ENCODE measurements at regions not wholly inside any gene's neighbourhood (a gene's known extent, or its start where the extent isn't known, plus 50 kb on each side); places are given as distances from the start of the nearest gene placed in this dataset.

DNA sequence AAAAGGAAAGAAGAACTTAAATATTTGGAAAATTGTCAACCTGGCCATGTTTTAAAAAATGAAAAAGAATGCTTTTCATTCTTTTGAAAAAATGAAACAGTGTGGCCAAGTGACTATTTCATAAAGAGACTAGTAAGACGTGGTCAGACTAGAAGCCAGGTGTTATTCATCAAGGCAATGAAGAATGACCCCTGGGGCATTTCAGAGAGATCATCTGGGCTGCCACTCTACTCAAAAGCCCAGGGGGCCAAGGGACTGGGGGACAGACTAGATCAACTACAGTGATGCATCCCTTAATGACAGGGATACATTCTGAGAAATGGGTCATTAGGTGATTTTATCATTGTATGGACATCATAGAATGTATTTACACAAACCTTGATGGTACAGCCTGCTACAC, 199.4 kb downstream of the STK31 start:
- Mint-ChIP-seq H3K27ac (no peak overlapping the region), H3K27me3 (ENCODE audit: insufficient read depth) (no peaks in the 10 kb centered on the region), H3K9me3 (peaks cover 39% of the 10 kb centered on the region), H3K4me1 (ENCODE audit: low read depth) (no peaks in the 10 kb centered on the region), H3K36me3 (ENCODE audit: low read depth) (no peaks in the 10 kb centered on the region), H3K4me3 (no peak overlapping the region)
- TF ChIP-seq, protein P1, sequence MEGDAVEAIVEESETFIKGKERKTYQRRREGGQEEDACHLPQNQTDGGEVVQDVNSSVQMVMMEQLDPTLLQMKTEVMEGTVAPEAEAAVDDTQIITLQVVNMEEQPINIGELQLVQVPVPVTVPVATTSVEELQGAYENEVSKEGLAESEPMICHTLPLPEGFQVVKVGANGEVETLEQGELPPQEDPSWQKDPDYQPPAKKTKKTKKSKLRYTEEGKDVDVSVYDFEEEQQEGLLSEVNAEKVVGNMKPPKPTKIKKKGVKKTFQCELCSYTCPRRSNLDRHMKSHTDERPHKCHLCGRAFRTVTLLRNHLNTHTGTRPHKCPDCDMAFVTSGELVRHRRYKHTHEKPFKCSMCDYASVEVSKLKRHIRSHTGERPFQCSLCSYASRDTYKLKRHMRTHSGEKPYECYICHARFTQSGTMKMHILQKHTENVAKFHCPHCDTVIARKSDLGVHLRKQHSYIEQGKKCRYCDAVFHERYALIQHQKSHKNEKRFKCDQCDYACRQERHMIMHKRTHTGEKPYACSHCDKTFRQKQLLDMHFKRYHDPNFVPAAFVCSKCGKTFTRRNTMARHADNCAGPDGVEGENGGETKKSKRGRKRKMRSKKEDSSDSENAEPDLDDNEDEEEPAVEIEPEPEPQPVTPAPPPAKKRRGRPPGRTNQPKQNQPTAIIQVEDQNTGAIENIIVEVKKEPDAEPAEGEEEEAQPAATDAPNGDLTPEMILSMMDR (IDR thresholded peaks at IDR 0.05): no peak
- no peak for DNase-seq

DNA sequence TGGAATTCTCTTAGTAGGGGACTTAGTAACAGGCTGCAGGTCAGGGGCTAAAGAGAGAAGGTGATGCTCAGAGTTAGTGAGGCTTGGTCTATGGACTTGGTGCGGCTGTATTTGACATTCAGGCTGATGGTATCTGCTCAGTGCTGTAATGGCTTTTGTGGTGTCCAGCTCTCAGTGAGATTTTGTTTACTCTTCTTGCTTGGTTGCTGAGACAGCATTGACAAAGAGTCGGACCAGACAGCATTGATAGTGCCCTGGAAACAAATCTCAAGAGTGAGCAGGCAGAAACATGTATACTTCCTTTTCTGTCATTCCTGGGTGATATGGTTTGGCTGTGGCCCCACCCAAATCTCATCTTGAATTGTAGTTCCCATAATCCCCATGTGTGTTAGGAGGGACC, 202.0 kb downstream of the STK31 start:
- no peak for DNase-seq
- Mint-ChIP-seq H3K27ac (no peak overlapping the region), H3K36me3 (ENCODE audit: low read depth) (no peaks in the 10 kb centered on the region), H3K4me1 (ENCODE audit: low read depth) (no peaks in the 10 kb centered on the region), H3K4me3 (no peak overlapping the region), H3K9me3 (peaks cover 47% of the 10 kb centered on the region), H3K27me3 (ENCODE audit: insufficient read depth) (no peaks in the 10 kb centered on the region)
- TF ChIP-seq, protein P1 (IDR thresholded peaks at IDR 0.05): no peak

DNA sequence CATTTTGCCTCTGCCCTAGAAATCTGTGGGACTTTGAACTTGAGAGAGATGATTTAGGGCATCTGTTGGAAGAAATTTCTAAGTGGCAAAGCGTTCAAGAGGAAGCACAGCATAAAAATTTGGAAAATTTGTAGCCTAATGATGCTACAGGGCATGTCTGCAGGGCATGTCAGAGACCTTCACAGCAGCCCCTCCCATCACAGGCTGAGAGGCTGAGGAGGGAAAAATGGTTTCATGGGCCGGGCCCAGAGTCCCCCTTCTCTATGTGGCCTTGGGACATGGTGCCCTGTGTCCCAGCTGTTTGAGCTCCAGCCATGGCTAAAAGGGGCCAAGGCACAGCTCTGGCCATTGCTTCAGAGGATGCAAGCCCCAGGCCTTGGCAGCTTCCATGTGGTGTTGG, 203.0 kb downstream of the STK31 start:
- H3K27me3 Mint-ChIP-seq (ENCODE audit: insufficient read depth): no peaks in the 10 kb centered on the region
- DNase-seq: no peak
- H3K4me3 Mint-ChIP-seq: no peak overlapping the region
- H3K36me3 Mint-ChIP-seq (ENCODE audit: low read depth): no peaks in the 10 kb centered on the region
- H3K9me3 Mint-ChIP-seq: peaks cover 47% of the 10 kb centered on the region
- TF ChIP-seq, protein P1 (IDR thresholded peaks at IDR 0.05): no peak
- H3K4me1 Mint-ChIP-seq (ENCODE audit: low read depth): no peaks in the 10 kb centered on the region
- H3K27ac Mint-ChIP-seq: no peak overlapping the region

DNA sequence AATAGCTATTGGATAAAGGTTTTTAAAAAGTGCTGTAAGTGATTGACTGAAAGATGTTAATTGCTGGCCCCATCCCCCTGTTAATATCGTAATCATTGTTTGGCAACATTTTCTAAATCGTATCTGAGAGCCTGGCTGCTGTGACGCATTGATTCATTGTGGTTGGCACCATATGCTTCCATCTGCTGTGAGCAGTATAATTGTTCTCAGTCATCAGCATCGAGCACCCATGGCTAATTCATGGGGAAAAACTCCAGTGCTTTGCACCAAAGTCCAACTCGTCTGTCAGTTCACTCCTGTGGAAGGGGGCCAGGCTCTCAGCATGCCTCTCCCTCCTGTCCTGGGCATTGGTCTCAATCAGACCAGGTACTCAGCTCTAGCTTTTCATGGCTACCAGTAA, 205.2 kb downstream of the STK31 start:
- no peaks in the 10 kb centered on the region for H3K4me1 Mint-ChIP-seq (ENCODE audit: low read depth)
- peaks cover 34% of the 10 kb centered on the region for H3K9me3 Mint-ChIP-seq
- TF ChIP-seq, protein P1 (IDR thresholded peaks at IDR 0.05): no peak
- no peaks in the 10 kb centered on the region for H3K27me3 Mint-ChIP-seq (ENCODE audit: insufficient read depth)
- no peak overlapping the region for H3K4me3 Mint-ChIP-seq
- no peak overlapping the region for H3K27ac Mint-ChIP-seq
- no peaks in the 10 kb centered on the region for H3K36me3 Mint-ChIP-seq (ENCODE audit: low read depth)
- no peak for DNase-seq

DNA sequence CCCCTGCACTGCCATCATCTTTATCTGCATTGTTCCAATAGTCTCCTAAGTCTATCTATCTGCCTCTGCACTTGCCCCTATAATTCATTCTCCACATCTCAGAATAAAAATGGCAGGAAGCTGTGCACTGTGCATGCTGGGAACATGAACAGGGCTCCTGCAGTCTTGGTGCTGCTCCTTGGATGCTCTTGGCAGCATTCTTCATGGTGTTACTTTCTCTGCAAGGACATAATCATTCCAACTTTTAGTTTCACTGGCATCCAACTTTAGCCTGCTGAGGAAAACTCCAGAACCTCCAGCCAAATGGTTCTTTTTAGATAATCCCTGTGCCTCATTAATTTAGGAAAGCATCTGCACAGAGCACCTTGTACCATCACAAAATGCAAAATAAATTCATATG, 208.3 kb downstream of the STK31 start:
- Mint-ChIP-seq H3K27ac (no peak overlapping the region), H3K27me3 (ENCODE audit: insufficient read depth) (no peaks in the 10 kb centered on the region; the same call in 1 of the 2 replicates), H3K4me3 (no peak overlapping the region), H3K4me1 (ENCODE audit: low read depth) (no peaks in the 10 kb centered on the region), H3K9me3 (peaks cover 26% of the 10 kb centered on the region), H3K36me3 (ENCODE audit: low read depth) (no peaks in the 10 kb centered on the region)
- TF ChIP-seq, protein P1 (IDR thresholded peaks at IDR 0.05): no peak
- no peak for DNase-seq

DNA sequence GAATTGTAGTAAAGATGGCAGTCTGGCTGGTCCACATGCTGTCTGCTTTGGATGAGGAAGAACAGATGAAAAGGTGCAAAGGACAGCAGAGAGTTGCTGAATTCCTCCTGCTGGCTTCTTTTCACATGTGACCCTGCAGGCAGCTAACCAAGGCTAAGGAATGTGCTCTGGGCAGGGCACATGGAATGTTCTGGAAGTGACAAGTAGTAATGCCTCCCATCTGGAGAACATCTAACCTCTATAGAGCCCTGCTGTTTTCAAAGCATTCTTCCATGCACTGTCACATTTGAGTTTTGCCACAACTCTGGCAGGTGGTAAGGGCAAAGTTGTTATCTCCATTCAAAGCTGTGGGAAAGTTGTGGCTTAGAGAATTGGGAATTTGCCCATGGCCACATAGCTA, 208.8 kb downstream of the STK31 start:
- H3K27me3 Mint-ChIP-seq (ENCODE audit: insufficient read depth): no peaks in the 10 kb centered on the region; the same call in 1 of the 2 replicates
- H3K4me3 Mint-ChIP-seq: no peak overlapping the region
- no peaks in the 10 kb centered on the region for H3K36me3 Mint-ChIP-seq (ENCODE audit: low read depth)
- H3K27ac Mint-ChIP-seq: no peak overlapping the region
- TF ChIP-seq, protein P1 (IDR thresholded peaks at IDR 0.05): no peak
- no peaks in the 10 kb centered on the region for H3K4me1 Mint-ChIP-seq (ENCODE audit: low read depth)
- DNase-seq: no peak
- H3K9me3 Mint-ChIP-seq: peaks cover 32% of the 10 kb centered on the region
